IPS DF 4.7 (cell line): ENCODE measurements at regions not wholly inside any gene's neighbourhood (a gene's known extent, or its start where the extent isn't known, plus 50 kb on each side); places are given as distances from the start of the nearest gene placed in this dataset.

Experiments used
- DNase-seq: peaks from one replicate; pipeline ENCODE4 v3.0.0-alpha.2; 2013; ENCODE audit warnings: low spot score; ENCODE audit errors: extremely low read depth

DNA sequence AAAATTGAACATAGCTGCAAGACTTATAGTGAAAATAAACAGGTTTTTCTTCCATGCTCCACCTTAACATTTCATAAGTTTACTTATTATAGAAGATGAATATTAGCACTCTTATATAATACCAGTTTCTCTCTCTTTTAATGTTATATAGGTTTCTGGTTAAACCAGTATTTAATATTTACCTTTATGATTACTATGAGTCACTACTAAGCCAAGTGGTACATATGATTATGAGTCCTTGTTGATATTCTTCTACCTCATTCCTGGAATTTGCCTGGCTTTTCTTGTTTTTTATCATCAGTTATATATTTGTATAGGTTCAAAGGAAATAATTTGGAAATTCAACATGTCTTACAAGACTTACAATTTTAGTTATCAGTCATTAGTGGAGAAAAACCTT lies 89.9 kb upstream of the MAOA start:
- DNase-seq = no peak

DNA sequence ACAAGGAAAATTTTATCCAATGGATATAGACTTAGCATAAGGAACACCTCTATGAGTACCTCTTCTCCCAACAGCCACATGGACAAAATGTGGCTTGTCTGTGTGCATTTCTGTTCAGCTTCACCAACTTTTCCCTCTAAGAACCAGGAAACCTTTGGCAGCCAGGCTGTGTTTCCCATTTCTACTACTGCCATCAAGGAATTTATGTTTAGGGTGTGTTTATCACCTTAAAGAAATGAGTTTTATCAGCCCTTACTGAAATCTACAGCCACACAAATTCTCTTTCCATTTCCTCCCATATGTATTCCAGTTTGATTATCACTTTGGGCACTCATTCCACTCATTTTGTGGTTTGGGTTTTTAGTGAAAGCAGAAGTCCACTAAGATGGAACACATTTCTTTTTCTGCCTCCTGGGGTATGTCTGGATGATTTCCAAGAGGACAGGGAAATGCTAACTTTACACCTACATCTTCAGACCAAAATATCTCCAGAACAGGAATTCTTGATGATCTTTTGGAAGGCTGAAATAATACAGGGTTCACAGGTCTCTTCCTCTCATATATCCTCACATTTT lies 82.6 kb upstream of the MAOA start:
- DNase-seq = no peak

DNA sequence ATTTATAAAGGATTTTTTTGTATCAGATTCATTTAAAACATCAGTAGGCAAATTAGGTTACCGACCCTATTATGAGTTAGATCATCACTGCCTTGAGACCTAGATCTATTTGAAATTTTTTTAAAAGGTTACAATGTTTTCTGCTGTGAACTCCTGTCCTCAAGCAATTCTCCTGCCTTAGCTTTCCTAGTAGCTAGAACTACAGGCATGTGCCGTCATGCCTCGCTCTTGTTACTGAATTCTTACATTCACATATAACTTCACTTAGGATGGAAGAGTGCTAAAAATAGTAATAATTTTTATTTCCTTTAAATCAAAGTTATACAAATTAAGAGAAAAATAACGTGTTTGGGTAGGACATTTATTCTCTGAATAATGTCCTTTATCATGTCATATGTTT lies 75.5 kb upstream of the MAOA start:
- DNase-seq = no peak

DNA sequence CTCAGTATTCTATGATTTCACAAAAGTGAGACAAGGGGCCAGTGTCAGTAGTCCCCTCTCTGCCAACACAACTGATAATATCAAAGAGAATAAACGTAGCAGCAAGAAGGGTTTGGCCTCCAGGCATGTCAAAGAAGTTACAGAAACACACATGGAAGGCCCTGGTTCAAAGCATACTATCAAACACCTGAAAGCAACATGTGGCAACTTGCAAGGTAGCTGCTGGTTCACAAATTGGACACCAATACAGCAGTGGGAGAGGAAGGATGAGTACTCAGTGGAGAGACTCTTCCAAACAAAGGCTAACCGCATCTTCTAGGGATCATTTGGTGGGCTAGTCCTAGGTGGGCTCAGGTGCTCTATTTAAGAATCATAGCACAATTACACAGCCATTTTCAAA lies 74.9 kb upstream of the MAOA start:
- DNase-seq = no peak

DNA sequence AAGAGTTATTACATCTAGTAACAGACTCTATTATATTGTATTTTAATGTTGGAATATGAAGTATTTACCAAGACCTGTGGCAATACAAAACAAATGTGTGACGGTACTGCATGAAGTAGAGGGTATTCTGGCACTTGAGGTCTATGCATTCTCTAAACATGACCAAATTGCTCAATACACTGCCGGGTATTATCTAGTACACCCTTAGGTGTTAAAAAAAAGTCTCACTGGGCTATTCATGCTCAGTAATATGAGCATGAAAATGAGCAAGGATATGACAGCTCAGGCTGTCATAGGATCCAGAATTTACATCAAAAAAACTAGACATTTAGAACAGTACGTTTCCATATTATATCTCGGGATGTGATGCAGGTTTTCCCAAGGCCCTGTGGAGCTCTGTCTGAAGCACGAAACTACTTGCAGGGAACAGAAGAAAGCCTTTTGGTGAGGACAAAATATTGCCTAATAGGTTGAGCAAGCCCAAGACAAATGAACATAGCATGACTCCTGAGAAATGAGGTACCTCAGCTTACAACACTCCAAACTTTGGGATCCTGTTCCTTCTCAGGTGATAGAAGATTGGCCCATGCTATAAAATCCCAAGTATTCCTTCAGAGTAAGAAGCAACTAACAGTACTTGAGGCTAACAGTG lies 74.1 kb upstream of the MAOA start:
- no peak for DNase-seq

DNA sequence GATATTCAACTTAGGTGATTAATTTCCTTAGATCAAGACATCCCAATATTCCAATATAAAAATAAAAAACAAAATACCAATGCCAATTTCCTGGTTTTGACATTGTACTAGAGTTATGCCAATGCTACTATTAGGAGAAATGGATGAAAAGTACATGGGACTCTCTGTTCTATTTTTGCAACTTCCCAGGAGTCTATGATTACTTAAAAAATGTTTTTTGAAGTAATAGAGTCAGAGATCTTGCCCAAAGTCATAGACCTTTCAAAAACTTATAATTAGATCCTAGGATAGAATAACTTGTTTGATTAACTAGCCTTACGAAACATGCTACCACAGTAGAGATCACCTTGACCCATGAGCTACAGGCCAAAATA lies 73.6 kb upstream of the MAOA start:
- no peak for DNase-seq

DNA sequence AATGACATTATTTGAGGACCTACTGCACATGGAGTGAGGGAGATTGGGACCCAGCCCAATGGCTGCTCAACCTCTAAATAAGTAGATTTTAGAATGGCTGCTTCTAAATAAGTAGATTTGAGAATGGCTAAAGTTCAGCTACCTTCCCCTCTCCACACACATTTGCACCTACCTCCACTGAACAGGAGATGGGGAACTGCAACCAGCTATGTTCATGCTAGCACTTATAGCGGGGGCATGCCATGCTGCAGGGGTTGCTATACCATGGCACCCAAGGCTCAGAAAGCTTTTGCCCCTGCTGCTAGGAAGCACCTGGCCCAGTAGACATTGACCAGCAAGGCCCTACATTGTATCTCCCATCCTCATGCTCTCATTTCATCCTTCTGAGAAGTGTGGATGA lies 70.2 kb upstream of the MAOA start:
- DNase-seq = no peak

DNA sequence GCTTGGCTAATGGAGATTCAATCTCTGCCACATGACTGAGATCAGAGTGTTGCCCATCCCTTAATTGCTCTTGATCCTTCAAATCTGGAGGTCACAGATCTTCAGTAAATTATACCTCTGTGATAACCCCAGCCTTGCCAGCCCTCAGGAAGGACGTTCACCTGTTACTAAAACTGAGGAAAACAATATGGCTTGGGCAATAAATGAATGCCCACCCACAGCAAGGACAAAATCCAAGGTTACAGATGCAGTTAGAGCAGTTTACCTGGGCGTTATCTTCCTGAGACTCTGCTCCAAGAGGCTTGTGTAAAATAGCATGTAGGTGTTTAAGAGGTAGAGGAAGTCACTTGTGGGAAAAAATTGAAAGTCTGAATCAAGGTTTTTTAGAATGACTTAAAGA lies 69.3 kb upstream of the MAOA start:
- DNase-seq = no peak

DNA sequence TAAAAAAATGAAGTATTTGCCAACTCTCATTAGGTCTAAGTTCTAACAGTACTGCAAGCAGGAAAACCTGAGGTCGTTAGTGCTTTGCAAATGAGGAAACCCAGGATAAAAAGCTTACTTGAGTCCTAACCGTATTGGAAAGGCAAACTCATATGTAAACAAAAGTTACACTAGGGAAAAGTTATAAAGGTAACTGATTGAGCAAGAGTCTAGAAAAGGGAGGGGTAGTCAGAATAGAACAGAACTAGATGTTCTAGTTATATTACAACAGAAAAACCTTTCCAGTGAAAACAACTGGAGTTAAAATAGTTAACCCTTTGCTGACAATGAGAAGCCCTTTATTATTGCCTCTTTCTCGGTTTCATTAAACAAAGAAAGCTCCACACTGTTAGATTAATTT lies 66.4 kb upstream of the MAOA start:
- no peak for DNase-seq

DNA sequence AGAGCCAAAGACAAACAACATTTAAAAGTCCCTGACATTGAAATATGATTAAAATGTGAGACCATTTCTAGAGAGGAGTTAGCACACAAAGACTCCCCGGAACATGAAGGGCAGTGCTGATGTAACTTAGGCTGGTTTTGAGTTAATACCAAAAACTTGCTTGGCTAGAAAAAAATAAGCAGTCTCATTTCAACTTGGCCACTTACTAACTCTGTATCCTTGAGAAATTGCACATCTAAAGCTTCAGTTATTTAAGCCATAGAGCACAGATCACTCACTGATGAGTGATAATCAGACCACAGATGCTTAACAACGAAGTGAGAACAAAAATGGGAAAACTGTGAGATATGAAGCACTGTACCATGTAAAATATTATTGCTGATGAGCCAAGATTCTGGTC lies 65.9 kb upstream of the MAOA start:
- no peak for DNase-seq

DNA sequence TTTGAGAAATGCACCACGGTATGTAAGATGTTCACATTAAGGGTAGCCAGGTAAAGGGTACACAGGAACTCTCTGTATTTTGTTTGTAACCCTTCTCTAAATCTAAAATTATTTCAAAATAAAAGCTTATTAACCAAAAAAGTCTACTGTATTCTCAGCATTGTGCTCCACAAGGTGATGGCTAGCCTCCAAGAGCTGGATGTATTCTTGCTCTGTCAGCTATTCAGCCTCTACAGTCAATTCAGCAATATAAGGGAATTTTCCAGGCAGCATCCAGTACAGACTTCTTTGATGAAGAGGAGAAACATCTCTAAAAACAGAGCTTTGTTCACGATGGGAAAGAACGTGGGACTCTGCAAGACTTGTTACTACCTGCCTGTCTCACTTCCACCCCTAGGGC lies 63.5 kb upstream of the MAOA start:
- no peak for DNase-seq

DNA sequence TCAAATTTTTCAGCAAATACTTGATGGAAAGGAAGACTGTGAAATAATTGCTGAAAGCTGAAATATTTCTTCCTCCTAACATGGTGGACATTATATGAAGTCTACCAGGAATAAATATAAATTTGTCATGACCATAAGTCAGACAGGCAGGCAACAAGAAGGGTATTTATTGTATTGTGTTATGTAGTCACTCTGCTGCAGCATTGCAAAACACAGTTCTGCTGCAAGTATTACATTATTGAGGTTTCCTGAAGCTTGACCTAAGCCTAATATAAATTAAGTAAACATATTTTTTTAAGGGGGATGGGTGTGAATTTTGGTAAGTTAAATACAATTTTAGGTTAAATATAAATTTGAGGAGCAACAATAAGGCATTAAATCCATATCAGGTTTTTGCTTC lies 60.2 kb upstream of the MAOA start:
- DNase-seq = no peak

DNA sequence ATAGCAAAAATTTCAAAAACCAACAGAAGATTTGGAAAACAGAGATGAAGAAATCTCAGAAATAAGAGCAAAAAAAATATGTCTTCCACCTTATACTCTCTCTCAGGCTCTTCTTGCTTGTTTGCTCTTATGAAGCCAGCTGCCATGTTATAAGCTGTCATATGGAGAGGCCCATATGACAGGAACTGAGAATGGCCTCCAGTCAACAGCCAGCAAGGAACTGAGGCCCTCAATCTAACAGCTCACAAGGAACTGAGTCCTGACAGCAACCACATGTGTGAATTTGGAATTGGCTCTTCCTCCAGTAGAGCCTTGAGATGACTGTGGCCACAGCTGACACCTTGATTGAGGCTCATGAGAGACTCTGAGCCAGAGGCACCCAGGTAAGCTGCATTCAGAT lies 51.3 kb upstream of the MAOA start:
- DNase-seq = no peak

DNA sequence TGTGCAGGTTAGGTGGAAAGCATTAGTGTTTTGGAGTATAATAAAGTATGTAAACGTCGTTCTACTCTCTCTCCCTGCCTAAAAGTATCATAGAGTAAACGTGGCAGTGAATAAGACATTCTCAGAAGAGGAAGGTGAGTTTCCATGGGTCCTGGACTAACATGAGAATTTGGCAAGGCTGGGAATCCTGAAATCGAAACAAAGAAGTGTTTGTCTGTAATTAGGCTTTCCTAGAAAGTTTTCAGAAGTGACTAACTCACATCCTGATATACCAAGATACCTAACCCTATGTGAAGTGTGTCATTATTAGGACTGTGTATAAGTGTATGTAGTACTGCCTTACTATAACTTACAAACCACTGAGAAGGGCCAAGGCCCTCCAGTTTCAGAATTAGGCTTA lies 50.7 kb upstream of the MAOA start:
- no peak for DNase-seq
